NCI-H460 (cell line): ENCODE measurements at regions not wholly inside any gene's neighbourhood (a gene's known extent, or its start where the extent isn't known, plus 50 kb on each side); places are given as distances from the start of the nearest gene placed in this dataset.
"Not testable (repeated sequence)": the region's sequence is repeated elsewhere in the genome, so short reads cannot be mapped to it uniquely, and the experiment has no call there.

Experiments used
- DNase-seq: peaks from one replicate; pipeline ENCODE4 v3.0.0-alpha.2; 2016; ENCODE audit warnings: low read depth; ENCODE audit errors: extremely low read depth

DNA sequence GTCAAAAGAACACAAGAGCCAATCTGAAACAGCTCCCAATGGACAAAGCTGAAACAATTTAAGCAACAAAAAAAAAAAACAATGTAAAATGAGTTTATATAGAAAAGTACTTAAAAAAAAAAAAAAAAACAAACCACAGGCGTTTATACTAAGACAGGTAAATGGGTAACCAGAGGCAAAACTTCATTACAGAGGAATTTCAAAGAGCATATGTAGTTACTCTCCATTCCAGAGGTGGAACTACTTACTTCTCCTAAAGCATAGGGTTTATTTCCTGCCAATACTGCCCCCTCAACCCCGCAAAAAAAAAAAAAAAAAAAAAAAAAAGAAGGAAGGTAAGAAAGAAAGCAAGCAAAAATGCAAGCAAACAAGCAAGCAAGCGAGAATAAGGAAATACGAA, 132.9 kb downstream of the LIG4 start:
- DNase-seq = no peak

GRCh38 chr13:108077284-108077683, 138.1 kb downstream of the LIG4 start:
- DNase-seq = no peak

GRCh38 chr13:108074429-108074828, 140.9 kb downstream of the LIG4 start:
- DNase-seq = not testable (repeated sequence)

GRCh38 chr13:108070925-108071324, 144.4 kb downstream of the LIG4 start:
- no peak for DNase-seq

DNA sequence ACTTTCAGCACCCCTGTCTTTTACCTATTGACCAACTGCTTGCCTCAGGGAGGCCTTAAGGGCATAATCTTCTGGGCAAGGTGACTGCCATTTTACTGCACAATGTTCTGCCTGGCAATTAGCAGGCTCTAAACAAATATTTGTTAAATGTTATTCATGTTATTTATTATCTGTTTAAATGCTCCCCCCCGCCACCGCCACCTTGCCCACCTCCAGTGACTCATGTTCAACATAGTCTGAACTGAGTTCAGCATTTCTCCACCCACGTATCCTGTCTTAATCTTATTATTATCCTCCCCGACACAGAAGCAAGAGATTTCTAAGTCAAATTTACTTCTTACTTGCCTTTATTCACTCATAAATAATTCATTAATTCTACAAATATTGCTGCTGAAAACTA, 144.8 kb downstream of the LIG4 start:
- no peak for DNase-seq

GRCh38 chr13:108069521-108070210, 145.7 kb downstream of the LIG4 start:
- DNase-seq = no peak

- not testable (repeated sequence) for DNase-seq
These were observed 151.0 kb downstream of the LIG4 start for GRCh38 chr13:108064372-108064771.

- no peak for DNase-seq
These were observed 155.2 kb downstream of the LIG4 start for GRCh38 chr13:108060111-108060510.

GRCh38 chr13:108056278-108056677, 159.1 kb downstream of the LIG4 start:
- no peak for DNase-seq

GRCh38 chr13:108049211-108049610, 166.1 kb downstream of the LIG4 start:
- DNase-seq = no peak

DNA sequence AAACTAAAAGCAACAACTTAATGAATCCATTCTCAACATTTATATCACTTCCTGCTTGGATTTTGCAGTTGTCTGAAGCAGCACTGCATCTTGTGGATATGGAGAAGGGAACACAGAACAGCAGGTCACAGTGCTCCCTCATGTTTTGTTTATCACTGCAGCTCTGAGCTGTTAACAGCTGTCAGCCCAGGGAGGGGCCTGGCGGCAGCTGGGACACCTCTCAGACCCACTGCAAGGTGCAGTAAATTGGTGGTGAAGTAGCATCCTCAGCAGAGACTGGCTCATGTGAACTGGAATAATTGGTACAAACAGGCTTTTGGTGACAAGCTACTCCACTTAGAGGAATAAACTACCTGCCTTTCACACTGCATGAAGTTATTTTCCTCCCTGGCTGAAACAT, 170.4 kb downstream of the LIG4 start:
- no peak for DNase-seq

DNA sequence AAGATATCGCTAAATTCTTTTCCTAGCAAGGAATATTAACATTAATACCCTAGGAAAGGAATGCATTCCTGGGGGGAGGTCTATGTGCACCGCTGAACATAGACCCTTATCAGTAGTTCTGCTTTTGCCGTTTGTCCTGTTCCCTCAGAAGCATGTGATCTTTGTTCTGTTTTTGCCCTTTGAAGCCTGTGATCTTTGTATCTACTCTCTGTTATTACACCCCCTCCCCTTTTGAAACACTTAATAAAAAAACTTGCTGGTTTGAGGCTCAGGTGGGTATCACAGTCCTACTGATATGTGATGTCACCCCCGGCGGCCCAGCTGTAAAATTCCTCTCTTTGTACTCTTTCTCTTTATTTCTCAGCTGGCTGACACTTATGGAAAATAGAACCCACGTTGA, 172.5 kb downstream of the LIG4 start:
- DNase-seq = not testable (repeated sequence)

- DNase-seq = no peak
These were observed 178.0 kb downstream of the LIG4 start for GRCh38 chr13:108037348-108037747.

DNA sequence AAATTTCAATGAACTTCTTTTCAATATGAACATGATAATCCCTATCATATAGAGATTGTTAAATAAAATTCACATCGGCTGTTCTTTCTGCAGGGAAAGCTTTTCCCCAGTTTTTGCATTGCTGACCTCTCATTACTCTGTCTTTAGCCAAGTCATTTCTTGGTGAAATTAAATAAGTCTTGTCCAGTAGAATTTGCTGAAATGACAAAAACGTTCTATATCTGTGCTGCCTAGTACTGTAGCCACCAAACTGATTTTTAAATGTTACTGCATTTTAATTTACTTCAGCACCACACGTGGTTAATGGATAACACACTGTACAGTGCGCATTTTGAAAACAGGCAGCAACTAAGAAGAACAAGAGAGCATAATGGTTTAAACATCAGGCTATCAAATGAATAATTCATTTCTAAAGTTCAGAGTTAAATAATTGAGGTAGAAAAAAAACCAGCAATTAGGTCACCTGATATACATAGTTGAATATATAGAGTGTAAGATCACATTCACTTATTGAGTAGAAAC, 178.9 kb downstream of the LIG4 start:
- no peak for DNase-seq

DNA sequence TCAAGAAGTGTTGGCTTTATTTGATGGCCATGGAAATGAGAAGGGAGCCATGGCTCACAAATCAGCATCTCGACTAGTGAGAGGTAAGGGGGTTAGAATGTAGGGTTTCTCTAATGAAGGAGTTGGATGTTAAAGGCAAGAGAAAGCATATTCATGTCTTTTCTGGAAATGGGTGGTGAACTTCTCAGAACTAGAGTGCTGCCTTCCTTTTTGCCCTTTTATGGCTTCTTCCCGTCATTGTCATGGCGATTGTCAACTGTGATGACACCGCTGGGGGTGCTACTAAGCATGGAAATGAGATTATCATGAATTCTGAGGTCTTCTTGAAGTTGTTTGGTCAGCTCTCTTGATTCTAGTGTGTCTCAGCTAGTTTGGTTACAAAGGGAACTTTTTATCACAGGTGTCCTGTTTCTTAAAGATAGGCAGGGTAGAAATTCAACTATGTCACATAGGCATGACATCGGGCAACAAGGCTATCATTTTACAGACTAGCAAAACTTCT, 180.4 kb downstream of the LIG4 start:
- no peak for DNase-seq

GRCh38 chr13:108033800-108034707, 181.3 kb downstream of the LIG4 start:
- peak; percentile 0 for DNase-seq

DNA sequence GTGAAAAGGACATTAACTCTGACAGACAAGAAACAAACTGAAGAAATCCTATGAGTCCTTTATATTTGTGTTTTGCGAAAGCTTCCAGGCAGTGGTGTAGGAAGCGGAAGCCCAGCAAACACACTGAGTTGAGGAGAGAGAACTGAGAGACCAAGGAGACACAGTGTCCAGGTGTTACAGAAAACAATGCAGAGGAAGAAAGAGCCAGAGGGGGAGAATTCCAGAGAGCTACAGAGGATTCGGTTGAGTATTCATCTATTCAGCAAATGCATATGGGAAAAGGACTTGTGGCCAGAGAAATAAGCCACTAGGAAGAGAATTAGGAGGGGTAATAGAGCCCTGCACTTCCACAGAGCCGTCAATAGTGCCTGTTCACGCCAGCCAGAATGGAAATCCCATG, 183.5 kb downstream of the LIG4 start:
- DNase-seq = no peak

GRCh38 chr13:108030769-108031168, 184.6 kb downstream of the LIG4 start:
- DNase-seq = no peak

DNA sequence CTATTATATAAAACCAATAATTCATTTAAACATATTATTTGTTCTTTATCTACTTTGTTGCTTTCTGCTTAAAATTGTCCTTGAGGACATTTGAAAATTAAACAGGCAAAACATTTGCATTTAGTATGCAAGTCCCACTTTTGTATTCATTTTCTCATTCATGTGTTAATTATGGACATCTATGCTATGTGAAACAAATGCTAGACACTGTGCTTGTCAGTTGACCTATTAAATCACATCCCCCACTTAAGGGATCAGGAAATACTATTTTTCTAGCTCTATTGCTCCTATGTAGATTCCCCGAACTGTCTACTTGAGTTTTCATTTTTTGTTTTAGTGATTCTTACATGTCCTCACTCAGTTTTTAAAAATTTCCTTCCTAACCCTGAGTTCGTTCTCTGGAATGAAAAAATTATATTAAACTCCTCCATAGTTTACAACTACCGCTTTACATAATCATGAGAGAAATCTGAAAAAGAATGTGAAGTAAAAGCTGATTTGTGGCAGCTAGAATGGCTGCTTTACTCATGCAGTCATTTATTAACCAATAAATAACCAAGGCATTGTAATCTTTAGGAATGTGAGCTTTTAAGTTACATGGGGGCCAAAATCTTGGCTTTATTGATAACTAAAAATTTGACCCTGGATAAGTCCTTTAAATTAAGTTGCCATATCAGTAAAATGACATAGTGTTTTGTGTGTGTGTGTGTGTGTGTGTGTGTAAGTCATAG, 188.5 kb downstream of the LIG4 start:
- DNase-seq = no peak

DNA sequence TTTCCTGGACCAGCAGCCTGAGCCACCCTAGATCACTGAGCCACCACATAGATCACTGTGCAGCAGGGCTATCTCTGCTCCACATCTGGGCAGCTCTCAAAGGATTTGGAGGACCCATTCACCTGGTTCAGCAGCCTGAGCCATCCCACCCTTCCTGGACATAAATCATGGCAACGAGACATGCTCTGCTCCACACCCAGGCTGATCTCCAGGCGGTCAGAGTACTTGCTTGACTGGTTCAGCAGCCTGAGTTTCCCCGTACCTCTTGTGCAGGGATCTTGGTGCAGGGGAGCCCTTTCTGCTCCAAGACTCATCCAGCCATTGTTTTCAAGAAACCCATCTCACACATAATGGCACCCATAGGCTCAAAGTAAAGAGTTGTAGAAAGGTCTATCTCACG, 195.3 kb downstream of the LIG4 start:
- no peak for DNase-seq

DNA sequence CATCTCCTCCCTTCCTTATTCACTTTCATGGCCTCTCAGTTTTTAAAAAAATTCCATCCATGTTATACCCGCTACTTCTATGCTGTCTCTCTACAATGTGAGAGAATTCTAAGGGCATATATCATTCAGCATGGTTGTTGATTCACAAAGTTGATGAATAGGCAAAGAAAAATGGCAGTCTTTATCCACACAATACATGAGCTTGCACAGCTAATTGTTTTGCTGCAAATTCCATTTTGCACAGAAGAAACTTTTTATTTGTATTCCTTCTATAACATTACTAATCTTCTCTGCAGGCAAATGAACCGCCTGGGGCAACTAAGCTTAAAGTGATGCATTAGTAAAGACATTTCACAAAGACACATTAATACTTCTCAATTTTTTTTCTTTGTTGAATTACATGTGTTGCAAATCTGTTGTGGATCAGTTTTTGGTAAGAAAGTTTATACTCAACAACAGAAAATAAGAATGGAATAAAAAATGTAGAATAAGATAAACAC, 196.9 kb downstream of the LIG4 start:
- DNase-seq = no peak
